ENCODE measurements at regions not wholly inside any gene's neighbourhood (a gene's known extent, or its start where the extent isn't known, plus 50 kb on each side); places are given as distances from the start of the nearest gene placed in this dataset.
"Not testable (repeated sequence)": the region's sequence is repeated elsewhere in the genome, so short reads cannot be mapped to it uniquely, and the experiment has no call there.

DNA sequence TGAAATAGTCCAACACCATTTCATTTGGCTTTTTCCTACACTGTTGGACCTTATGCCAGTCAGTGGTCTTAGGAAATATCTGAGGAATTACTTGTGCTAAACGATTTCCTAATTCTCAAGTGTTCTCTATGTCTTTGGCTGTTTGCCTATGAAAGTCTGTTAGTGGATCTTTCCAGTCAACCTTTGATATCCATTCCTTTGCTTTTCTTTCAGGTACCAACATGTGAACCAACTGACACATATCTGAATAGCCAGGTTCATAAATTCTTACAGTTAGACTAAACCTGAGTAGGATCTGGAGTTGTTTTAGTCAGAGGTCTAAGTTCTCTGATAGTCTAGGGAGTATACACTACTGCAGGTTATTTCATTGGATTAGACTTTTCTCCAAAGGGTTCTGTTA lies 343.5 kb upstream of the LRRC3B start:
- DNase-seq (ENCODE audit: low spot score): no peak

DNA sequence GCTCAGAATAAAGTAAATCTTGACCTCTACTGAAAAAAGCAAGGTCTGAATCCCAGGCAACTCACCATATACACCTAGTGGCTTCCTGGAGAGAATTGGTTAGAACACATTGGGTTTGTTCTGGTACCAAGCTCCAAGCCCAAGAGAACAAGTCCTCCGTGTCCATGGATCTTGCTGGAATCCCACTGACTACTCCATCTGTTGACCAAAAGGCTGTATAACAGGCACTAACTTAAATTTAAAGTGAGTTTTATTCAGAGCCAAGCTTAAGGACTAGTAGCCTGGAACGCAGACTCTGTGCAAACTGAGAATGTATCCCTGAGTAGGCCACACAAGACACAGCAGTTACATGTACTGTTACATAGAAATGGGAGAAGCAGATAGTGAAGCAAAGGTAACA lies 342.1 kb upstream of the LRRC3B start:
- no peak for DNase-seq (ENCODE audit: low spot score)

DNA sequence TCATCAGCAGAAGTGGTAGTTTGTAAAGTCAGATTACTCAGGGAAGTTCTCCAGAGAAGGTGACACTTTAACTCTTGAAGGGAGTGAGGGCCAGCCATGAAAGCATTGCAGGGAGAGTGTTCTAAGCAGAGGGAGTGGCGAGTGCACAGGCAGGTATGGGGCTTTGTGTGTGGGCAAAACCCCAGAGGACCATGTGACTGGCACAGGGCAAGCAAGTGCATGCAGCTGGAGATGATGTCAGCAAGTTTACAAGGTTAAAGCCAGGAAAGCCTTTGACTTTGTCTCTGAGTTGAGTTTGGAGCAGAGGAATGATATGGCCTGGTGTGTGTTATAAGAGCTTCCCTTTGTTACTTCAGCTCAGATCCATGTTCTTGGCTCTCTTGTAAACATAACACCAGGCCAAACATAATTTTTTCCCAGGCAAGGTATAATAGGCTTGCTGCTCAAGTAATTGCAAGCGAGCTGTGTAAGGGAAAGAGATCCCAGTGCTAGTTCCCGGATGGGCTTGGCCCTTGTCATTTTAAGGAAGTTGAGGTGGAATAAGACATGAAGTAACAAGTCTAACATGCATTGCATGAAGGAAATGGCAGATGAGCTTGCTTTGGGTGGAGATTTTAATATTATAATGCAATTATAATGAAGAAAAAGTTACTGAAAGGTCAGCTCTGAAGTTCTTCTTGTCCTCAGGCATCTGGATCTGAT lies 341.1 kb upstream of the LRRC3B start:
- DNase-seq (ENCODE audit: low spot score): no peak

DNA sequence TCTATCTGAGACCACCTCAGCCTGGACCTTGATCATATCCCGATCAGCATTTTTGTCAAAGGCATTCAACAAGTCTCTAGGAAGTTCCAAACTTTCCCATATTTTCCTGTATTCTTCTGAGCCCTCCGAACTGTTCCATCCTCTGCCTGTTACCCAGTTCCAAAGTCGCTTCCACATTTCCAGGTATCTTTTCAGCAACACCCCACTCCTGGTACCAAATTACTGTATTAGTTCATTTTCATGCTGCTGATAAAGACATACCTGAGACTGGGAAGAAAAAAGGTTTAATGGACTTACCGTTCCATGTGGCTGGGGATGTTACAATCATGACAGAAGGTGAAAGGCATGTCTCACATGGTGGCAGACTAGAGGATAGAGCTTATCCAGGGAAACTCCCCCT lies 338.1 kb upstream of the LRRC3B start:
- not testable (repeated sequence) for DNase-seq (ENCODE audit: low spot score)

DNA sequence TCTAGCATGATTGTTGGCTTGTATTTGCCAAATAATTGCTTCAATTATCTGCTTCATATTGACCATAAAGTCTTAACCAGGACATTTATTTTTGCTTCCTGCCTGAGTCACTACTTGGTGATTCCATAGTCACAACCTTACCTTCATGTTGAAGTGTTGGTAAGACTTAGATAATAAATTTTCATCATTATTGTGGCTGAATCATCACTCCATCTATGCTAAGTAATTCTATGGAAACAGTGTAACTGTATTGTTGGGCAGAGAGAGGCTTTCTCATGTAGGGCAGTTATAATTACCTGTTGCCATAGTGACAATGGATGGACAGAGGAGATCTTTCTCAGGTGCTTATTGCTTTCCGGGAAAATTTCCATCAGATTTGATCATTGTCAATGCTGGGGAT lies 330.7 kb upstream of the LRRC3B start:
- DNase-seq (ENCODE audit: low spot score): no peak

DNA sequence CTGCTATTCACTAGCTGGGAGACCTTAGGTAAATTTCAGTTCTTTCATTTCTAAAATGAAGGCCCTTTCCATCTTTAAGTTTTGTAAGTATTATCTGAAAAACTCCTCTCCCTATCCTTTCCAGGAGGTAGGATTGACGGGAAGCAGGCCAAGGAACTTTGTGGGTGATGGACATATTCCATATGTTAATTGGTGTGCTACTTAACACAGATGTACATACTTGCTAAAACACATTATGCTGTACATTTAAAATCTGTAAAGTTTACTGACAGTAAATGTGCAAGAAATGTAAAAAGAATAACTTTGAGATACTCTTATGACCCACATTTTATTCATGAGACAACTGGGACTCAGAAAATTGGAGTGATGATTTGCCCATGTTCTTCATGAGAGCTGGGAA lies 329.8 kb upstream of the LRRC3B start:
- DNase-seq (ENCODE audit: low spot score): no peak

DNA sequence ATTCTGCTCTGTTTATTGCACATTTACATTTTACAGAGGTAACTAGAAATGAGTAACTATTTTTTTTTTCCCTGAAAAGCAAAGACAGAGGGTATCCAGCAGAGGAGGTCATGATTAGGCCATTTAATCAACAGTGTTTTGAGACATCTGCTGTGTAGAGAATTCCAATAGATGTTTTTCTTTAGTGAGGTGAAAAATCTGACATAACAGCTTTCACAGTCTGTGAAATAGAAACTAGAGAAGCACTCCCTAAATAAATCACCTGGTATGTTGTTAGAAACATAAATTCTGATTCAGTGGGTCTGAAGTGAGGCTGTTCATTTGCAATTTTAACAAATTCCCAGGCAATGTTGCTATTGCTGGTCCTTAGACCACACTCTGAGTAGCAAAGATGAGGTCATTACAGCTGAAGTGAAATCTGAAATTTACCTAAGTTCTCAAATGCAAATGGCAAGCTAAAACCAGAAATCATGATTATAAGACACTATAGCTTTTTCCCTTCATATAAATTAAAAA lies 329.2 kb upstream of the LRRC3B start:
- DNase-seq (ENCODE audit: low spot score): no peak

DNA sequence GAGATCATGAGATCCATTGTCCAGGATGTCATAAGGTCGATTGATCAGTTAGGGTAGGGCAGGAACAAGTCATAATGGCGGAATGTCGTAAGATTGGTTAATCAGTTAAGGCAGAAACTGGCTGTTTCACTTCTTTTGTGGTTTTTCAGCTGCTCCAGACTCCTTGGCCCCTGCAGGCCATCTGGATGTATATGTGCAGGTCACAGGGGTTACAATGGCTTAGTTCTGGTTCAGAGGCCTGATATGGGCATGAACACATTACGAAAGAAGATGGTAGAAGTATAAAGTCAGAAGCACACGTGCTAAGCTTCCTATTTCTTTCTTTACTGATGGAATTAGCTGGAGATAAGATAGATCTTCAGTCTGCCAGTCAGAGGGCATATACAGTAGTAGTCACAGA lies 315.4 kb upstream of the LRRC3B start:
- DNase-seq (ENCODE audit: low spot score): no peak

DNA sequence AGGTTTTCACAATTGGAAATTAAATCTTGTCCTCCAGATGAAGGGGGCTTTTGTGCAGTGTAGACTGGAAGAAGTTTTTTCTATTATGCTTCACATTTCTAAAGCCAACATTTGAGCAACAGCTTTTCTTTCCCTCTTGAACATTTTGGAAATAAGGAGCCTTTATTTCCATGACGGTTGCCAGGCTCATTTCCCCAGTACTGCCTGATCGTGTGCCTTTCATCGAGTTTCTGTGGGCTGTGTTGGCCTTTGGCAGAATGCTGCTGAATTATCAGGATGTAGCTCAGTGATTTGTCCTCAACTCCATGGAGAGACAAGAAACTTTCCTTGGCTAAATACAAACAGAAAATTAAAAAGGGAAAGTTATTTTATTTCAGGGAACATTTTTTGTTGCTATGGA lies 314.8 kb upstream of the LRRC3B start:
- DNase-seq (ENCODE audit: low spot score): peak; percentile 67

DNA sequence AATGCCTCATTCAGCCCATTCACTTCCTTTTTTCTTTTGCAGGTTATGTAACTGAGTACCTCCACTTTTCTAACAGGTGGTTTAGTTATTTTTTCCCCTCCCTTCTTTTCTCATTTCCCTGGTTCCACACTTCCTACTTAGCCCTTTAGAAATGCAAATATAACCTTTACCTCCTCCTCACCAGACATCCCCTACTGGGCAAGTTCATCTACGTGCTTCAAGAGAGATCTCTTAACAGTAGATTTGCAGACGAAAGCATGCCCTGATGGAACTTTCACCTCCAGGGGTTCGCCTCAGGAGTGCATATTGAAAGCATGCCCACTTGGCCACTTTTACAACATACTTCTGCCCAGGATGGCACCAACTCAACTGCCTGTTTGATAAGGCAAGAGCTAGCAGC lies 314.1 kb upstream of the LRRC3B start:
- no peak for DNase-seq (ENCODE audit: low spot score)

DNA sequence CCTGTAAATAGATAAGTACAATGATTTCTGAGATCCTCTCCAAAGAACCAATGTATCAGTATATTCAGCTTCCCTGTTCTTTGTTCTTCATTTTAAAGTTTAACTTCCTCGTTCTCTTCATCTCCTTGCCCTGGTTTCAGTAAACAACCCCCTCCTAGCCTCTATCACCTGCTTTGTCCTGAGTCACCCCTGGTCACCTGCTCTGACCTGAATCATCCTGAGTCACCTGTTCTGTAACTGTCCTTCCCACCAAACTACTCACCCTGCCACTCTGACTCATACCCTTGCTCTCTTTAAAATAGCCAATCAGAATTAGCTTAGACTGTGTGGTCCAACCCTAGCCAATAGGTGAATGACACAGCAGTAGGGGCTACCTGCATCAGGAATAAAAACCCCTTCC lies 313.0 kb upstream of the LRRC3B start:
- not testable (repeated sequence) for DNase-seq (ENCODE audit: low spot score)

DNA sequence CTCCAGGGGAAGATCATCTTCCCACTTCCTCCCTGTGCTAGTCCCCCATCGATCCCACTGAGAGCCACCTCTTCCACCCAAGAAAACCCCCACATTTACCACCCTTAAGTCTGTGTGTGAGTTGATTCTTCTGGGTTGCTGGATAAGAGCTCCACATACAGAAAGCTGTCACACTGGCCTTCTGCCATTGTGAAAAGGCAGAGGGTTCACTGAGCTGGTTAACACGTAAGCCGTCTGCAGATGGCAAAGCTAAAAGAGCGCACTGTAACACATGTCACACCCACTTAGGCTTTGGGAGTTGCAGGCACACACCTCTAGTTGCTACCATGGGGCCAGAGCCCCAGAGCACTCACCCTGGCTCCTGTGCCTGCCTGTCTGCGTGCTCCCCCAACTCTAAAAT lies 309.8 kb upstream of the LRRC3B start:
- peak; percentile 40 for DNase-seq (ENCODE audit: low spot score)

DNA sequence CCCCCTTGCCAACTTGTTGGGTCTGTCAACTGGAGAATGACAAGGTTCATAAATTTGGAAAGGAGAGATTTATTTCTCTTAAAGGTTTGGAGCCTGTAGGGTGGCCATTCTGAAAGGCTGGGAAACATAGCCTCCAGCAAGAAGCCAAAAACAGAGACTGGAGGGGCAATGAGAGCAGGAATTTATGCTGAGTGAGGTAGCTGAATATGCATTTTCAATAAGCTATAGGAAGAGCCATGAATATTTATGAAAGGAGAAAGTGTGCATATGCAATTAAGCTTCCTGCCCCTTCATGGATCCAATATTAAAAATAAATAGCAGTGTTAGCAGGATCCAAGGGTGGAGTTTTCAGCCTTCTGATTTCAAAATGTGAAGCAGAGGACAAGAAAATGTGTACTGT lies 306.1 kb upstream of the LRRC3B start:
- DNase-seq (ENCODE audit: low spot score): no peak

DNA sequence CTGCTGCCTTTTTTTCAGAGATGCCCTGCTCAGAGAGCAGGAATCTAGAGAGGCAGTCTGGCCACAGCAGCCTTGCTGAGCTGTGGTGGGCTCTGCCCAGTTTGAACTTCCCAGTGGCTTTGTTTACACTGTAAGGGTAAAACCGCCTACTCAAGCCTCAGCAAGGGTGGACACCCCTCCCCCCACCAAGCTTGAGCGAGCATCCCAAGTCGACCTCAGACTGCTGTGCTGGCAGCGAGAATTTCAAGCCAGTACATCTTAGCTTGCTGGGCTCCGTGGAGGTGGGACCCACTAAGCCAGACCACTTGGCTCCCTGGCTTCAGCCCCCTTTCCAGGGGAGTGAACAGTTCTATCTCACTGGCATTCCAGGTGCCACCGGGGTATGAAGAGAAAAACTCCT lies 298.8 kb upstream of the LRRC3B start:
- not testable (repeated sequence) for DNase-seq (ENCODE audit: low spot score)

DNA sequence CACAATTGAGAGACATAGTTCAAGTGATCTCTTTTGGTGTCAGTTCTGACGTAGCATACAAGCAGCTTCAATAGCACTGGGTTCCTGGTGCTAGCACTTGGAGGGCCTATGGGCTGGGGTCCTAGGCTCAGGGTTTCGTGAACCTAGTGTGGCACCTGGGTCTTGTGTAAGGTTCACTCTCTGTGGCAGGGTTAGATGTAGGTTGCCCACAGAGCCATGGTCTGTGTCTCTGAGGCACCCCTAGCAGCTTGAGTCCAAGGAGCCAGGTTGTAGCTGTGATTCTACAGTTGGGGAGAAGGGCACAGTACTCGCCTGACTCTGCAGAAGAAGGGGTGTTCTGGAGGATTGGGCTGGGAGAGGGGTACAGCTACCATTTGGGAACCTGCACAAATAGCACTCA lies 282.6 kb upstream of the LRRC3B start:
- DNase-seq (ENCODE audit: low spot score): no peak

DNA sequence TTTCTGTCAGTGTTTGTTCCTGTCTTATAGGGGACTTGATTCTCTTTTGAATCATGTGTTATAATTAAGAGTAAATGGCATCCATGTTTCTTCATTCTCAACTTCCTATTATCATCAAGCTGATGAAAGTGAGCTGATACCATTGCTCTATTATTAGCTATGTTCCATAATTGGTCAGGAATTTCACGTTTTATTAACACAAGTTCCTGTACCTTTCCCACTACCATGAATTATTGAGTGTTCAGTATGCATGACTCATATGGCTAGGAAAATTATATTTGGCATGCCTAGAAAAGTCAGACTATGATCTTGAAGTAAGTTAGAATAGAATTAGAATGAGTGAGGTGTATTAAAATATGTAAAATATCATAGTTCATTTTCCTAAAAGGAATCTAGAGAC lies 278.9 kb upstream of the LRRC3B start:
- DNase-seq (ENCODE audit: low spot score): no peak

DNA sequence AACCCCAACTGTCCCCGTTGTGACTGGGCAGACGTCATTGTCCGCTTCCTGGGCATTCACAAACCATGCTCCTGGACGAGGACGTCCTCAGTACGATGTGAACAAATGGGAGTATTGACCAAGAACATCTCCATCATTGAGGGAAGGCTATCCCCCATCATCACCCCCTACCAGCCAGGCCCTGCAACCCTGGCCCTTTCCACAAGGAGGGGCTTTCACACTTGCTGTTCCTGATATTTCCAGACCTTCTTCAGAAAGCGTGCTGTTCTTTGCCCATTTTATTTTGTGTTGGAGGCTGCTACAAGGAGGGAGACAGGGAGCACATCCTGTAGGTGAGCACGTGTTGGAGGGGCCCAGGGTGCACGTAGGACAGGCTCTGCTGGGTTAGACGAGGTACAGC lies 277.0 kb upstream of the LRRC3B start:
- DNase-seq (ENCODE audit: low spot score): no peak

DNA sequence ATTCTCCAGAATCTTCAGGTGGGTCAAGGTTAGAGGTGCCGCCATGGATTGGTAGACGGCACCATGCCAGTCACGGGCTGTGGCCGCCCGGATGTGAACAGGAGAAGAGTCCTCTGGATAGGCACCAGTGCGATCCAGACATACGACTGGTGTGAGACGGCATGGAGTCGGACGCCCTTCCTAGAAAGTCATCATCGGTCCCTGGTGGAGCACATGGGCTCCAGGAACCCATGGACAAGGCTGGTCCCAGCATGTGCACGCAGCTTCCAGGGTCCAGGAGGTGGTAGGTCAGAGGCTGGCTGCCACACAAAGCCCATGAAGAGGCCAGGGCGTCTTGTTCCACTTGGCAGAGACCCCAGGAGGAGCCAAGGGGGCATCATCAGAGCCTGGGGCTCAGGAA lies 276.1 kb upstream of the LRRC3B start:
- no peak for DNase-seq (ENCODE audit: low spot score)

DNA sequence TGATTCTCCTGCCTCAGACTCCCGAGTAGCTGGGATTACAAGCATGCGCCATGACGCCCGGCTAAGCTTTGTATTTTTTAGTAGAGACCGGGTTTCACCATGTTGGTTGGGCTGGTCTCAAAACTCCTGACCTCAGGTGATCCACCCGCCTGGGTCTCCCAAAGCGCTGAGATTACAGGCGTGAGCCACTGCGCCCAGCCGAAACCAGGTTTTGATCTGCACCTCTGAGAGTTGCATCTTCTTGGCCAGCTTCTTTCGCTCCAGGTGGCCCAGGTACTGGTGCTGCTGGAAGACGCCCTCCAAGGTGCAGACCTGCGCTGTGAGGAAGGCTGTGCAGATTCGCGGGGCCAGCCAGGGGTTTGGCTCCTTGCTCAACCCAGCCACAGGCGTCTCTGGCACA lies 275.4 kb upstream of the LRRC3B start:
- no peak for DNase-seq (ENCODE audit: low spot score)

DNA sequence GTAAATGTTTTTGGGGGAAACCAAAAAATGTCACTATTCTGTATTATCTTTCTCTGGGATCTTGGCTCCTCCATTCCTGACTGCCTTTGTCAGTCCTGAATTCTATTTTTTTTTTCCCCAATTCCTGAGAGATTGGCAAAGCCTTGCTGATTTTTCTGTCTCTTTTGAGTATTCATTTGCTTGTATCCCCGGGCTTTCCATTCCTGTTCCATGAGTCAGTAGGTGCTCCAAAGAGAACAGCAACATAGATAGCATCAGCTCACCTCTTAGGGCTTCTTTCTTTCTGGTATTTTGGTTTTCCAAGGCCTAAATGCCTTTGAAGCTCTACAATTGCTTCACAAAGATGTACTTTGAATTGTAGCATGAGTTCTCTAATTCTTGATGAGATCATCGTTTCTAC lies 271.7 kb upstream of the LRRC3B start:
- DNase-seq (ENCODE audit: low spot score): no peak

DNA sequence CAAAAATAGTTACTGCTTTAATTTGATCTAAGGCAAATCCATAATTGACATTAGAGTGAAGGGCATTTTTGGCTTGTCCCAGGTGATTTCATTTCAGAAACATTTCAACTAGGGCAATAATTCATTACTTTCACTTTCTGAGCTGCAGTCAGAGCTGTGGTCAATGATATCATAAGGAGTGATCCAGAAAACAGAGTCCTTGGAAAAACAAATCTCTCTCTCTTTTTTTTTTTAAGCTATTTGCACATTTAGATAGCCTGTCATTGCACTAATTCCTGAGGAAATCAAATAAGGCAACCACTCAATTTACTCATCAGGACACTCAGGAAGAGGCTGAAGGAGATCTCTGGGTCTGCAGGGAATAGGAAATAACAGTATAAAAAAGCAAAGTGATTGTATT lies 269.5 kb upstream of the LRRC3B start:
- DNase-seq (ENCODE audit: low spot score): no peak

DNA sequence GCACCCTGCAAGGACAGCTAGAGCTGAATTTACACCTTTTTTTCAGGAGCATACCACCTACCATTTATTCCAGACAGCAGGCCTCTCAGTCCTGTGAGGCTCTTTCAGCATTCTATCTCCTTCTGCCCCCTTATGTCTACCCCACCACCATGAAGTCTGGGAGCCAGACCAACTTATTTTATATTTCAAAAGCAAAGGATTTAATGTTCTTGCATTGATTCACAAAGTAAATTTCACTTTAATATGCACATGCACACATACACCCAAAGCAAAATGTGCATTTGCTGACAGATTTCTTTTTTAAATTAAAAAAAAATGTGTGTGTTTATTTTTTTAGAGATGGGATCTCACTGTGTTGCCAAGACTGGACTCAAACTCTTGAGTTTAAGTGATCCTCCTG lies 264.2 kb upstream of the LRRC3B start:
- no peak for DNase-seq (ENCODE audit: low spot score)

DNA sequence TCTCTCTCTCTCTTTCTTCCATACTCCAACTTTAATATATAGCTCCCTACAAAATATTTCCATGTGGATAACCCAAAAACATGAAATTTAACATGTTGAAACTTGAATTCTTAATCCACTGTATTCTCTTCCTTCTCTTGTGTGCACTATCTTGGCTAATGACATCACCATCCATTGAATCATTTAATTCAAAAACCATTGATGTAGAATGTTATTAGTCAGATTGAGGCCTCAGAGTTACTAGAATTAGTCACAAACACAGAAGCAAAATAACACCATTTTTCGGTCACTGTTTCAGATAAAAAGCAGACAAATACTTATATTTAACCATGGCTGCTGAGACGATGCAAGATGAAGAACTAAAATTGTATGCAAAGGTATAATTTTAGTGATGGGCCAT lies 256.9 kb upstream of the LRRC3B start:
- no peak for DNase-seq (ENCODE audit: low spot score)

DNA sequence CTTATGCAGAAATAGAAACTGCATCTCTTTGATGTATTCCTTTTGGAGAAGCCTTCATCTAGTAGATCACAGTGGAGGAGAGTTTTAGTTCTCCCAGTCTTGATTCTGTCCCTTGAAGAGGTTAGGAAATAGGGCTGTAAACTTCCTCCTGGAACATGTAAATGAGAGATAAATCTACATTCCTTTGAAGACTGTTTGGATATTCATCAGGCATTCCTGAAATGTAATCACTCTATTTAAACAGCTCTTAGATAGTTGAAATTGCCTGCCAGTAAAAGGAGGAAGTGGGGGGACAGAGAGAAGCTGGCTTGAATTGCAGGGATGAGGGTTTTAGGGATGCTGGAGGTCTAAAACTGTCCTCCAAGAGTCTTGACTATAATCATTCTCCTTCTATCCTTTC lies 254.3 kb upstream of the LRRC3B start:
- no peak for DNase-seq (ENCODE audit: low spot score)

DNA sequence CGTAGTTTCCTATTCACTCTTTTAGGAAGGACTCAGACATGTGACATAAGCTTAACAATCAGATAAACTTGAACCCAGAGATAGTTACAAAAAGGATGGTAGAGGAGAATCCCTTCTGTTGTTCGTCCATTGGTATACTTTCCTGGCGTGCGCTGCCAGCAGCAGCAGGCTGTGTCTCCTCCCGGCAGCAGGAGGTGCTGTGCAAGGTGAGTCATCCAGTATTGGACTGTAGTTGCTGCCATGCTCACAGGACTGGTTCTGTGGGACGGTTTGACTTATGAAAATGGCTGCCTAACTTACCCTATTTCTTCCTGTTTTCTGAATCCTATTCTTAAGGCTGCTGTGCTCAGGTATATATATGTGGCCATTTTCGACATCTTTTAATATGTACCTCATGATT lies 253.4 kb upstream of the LRRC3B start:
- no peak for DNase-seq (ENCODE audit: low spot score)

Measured in Ammon's horn (tissue), 1 donor.